SK-N-SH (cell line): ENCODE measurements at regions not wholly inside any gene's neighbourhood (a gene's known extent, or its start where the extent isn't known, plus 50 kb on each side); places are given as distances from the start of the nearest gene placed in this dataset.

Source experiments
- EP300 ChIP-seq, 2 experiments: IDR thresholded peaks; 2 replicates each; pipeline versions ENCODE4 v1.4.0 to v1.6.1; 2012; ENCODE audit warnings: borderline replicate concordance in 1 of 2, low read depth in 1 of 2, low read length in 1 of 2
- POLR2AphosphoS5 ChIP-seq: IDR thresholded peaks from 2 replicates; pipeline ENCODE4 v1.6.1; 2012; ENCODE audit warnings: low read depth, low read length
- RCOR1 ChIP-seq: fragments of 150-350 bp; IDR thresholded peaks from 2 replicates; pipeline ENCODE4 v1.6.1; 2017; ENCODE audit warnings: antibody characterized with exemption, low read length
- SIN3A ChIP-seq: IDR thresholded peaks from 2 replicates; pipeline ENCODE4 v1.6.1; 2012; ENCODE audit warnings: low read depth, mild to moderate bottlenecking, low read length, moderate library complexity, borderline replicate concordance
- TCF12 ChIP-seq: IDR thresholded peaks from 2 replicates; pipeline ENCODE4 v1.4.0; 2012
- TF ChIP-seq, protein P1 (sequence below): fragments of 200-600 bp; sonication (generic); IDR thresholded peaks from 2 replicates; pipeline ENCODE4 v1.6.1; 2017; ENCODE audit warnings: antibody characterized with exemption, mild to moderate bottlenecking, moderate library complexity
- TF ChIP-seq, protein P2 (sequence below): IDR thresholded peaks from 2 replicates; pipeline ENCODE4; 2012
- TF ChIP-seq, protein P3 (sequence below): fragments of 150-350 bp; IDR thresholded peaks from 2 replicates; pipeline ENCODE4 v1.6.1; 2017; ENCODE audit warnings: antibody characterized with exemption, low read length, low read depth, borderline replicate concordance

DNA sequence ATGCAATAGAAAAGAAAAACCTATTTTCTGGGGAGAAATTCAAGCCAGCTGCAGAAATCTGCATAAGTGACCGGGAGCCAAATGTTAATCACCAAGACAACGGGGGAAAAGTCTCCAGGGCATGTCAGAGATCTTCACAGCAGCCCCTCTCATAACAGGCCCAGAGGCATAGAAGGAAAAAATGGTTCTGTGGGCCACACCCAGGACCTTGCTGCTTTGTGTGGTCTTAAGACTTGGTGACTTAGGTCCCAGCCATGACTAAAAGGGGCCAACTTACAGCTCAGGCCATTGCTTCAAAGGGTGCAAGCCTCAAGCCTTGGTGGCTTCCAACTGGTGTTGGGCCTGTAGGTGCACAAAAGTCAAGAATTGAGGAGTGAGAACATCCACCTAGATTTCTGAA, 2847.6 kb upstream of the PCDH20 start:
- TF ChIP-seq, protein P1, sequence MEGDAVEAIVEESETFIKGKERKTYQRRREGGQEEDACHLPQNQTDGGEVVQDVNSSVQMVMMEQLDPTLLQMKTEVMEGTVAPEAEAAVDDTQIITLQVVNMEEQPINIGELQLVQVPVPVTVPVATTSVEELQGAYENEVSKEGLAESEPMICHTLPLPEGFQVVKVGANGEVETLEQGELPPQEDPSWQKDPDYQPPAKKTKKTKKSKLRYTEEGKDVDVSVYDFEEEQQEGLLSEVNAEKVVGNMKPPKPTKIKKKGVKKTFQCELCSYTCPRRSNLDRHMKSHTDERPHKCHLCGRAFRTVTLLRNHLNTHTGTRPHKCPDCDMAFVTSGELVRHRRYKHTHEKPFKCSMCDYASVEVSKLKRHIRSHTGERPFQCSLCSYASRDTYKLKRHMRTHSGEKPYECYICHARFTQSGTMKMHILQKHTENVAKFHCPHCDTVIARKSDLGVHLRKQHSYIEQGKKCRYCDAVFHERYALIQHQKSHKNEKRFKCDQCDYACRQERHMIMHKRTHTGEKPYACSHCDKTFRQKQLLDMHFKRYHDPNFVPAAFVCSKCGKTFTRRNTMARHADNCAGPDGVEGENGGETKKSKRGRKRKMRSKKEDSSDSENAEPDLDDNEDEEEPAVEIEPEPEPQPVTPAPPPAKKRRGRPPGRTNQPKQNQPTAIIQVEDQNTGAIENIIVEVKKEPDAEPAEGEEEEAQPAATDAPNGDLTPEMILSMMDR, result no peak
- TF ChIP-seq TCF12 (no peak), RCOR1 (no peak), SIN3A (no peak), EP300 (IDR thresholded peaks at IDR 0.05; ENCODE audit: borderline replicate concordance in 1 of 2, low read depth in 1 of 2, low read length in 1 of 2) (no peak), POLR2AphosphoS5 (no peak)
- TF ChIP-seq, protein P2, sequence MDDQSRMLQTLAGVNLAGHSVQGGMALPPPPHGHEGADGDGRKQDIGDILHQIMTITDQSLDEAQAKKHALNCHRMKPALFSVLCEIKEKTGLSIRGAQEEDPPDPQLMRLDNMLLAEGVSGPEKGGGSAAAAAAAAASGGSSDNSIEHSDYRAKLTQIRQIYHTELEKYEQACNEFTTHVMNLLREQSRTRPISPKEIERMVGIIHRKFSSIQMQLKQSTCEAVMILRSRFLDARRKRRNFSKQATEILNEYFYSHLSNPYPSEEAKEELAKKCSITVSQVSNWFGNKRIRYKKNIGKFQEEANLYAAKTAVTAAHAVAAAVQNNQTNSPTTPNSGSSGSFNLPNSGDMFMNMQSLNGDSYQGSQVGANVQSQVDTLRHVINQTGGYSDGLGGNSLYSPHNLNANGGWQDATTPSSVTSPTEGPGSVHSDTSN, result no peak
- TF ChIP-seq, protein P3, sequence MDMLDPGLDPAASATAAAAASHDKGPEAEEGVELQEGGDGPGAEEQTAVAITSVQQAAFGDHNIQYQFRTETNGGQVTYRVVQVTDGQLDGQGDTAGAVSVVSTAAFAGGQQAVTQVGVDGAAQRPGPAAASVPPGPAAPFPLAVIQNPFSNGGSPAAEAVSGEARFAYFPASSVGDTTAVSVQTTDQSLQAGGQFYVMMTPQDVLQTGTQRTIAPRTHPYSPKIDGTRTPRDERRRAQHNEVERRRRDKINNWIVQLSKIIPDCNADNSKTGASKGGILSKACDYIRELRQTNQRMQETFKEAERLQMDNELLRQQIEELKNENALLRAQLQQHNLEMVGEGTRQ, result no peak
